Bronchial epithelial cell (primary cell): ENCODE measurements at regions not wholly inside any gene's neighbourhood (a gene's known extent, or its start where the extent isn't known, plus 50 kb on each side); places are given as distances from the start of the nearest gene placed in this dataset.
"Not testable (repeated sequence)": the region's sequence is repeated elsewhere in the genome, so short reads cannot be mapped to it uniquely, and the experiment has no call there.

ENCODE experiments used
- DNase-seq: peaks from one replicate; pipeline ENCODE4 v3.0.0-alpha.2; 2010; ENCODE audit warnings: low read depth
- FAIRE-seq: peaks from 2 replicates; lab custom pipeline; 2011; peaks lifted over from hg19 to GRCh38; lab: Jason Lieb, UNC
- H3K27me3 ChIP-seq: 2 replicates; pipeline ENCODE4 v1.5.1; 2011; ENCODE audit warnings: low read length; ENCODE audit not compliant: control insufficient read depth, insufficient read depth
- H3K36me3 ChIP-seq: 2 replicates; pipeline ENCODE4 v1.5.1; 2011; ENCODE audit warnings: low read length; ENCODE audit not compliant: control insufficient read depth, insufficient read depth
- H3K4me3 ChIP-seq: 2 replicates; pipeline ENCODE4 v1.5.1; 2011; ENCODE audit warnings: mild to moderate bottlenecking, low read depth, low read length, control low read depth
- CTCF ChIP-seq: IDR thresholded peaks from 2 replicates; pipeline ENCODE4 v1.5.1; 2011; ENCODE audit warnings: mild to moderate bottlenecking, moderate library complexity, low read length, control low read depth, inconsistent platforms; ENCODE audit not compliant: insufficient read depth, severe bottlenecking

- DNase-seq (peak; percentile 14), FAIRE-seq (no peak)
- Histone ChIP-seq H3K4me3 (no peak overlapping the region), H3K27me3 (no peaks in the 10 kb centered on the region), H3K36me3 (no peaks in the 10 kb centered on the region)
- TF ChIP-seq CTCF, result peak; percentile 35
These were observed 149.0 kb upstream of the FUT9 start for GRCh38 chr6:95866732-95867131.

GRCh38 chr6:95867205-95867604 is 148.6 kb upstream of the FUT9 start:
- Histone ChIP-seq H3K4me3 (no peak overlapping the region), H3K27me3 (no peaks in the 10 kb centered on the region), H3K36me3 (no peaks in the 10 kb centered on the region)
- no peak for FAIRE-seq
- no peak for DNase-seq
- TF ChIP-seq CTCF, result no peak

GRCh38 chr6:95877480-95877879 is 138.3 kb upstream of the FUT9 start:
- TF ChIP-seq CTCF, result no peak
- FAIRE-seq, result no peak

GRCh38 chr6:95879856-95880255 is 135.9 kb upstream of the FUT9 start:
- H3K4me3 ChIP-seq, result no peak overlapping the region
- no peaks in the 10 kb centered on the region for H3K27me3 ChIP-seq
- no peak for FAIRE-seq
- TF ChIP-seq CTCF, result no peak
- DNase-seq, result no peak
- H3K36me3 ChIP-seq, result no peaks in the 10 kb centered on the region

More at GRCh38 chr6:95877480-95877879, 138.3 kb upstream of the FUT9 start:
- Histone ChIP-seq H3K4me3 (no peak overlapping the region), H3K36me3 (no peaks in the 10 kb centered on the region), H3K27me3 (no peaks in the 10 kb centered on the region)
- no peak for DNase-seq

GRCh38 chr6:95882371-95882770 is 133.4 kb upstream of the FUT9 start:
- H3K27me3 ChIP-seq, result no peaks in the 10 kb centered on the region
- no peaks in the 10 kb centered on the region for H3K36me3 ChIP-seq
- no peak for DNase-seq
- no peak for TF ChIP-seq CTCF
- H3K4me3 ChIP-seq, result no peak overlapping the region
- no peak for FAIRE-seq

- FAIRE-seq, DNase-seq, H3K4me3 ChIP-seq, H3K36me3 ChIP-seq, H3K27me3 ChIP-seq: not testable (repeated sequence)
These were observed 127.1 kb upstream of the FUT9 start for GRCh38 chr6:95888711-95889110.
